GM19240 (cell line): ENCODE measurements at regions not wholly inside any gene's neighbourhood (a gene's known extent, or its start where the extent isn't known, plus 50 kb on each side); places are given as distances from the start of the nearest gene placed in this dataset.

ENCODE experiments used
- DNase-seq: peaks from one replicate; pipeline ENCODE4 v3.0.0; 2011; ENCODE audit warnings: low spot score; ENCODE audit not compliant: insufficient read length

DNA sequence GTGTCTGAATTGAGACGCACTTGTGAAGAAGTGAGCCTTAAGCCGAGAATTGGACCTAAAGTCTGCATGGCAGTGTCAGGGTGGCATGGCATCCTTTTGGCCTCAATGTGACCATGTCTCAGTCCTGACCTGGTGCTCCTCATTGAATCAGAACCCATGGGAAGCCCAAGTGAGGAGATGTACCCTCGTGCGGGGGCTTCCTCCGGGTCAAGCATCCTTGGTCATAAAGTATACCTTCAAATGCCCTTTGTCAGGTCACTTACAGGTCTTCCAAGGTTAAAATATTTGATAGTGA lies 202.2 kb downstream of the GADD45G start:
- no peak for DNase-seq

DNA sequence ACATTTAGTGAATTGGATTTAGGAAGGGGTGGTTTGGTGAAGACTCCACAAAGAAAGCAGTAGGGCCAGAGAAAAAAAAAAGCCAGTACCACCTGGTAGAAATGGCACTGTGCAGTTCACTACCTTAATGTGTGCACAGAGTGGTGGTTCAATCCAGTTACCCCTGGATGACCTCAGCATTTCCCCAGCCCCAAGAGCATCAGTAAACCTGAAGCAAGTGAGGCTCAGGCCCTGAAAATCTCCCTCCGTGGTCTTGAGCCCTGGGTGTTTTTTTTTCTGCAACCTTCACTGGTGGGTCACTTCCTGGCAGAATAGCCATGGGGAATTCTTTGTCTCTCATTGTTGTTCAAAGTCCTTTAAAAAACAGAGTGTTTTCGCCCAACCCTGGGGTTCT lies 202.9 kb downstream of the GADD45G start:
- DNase-seq, result no peak

DNA sequence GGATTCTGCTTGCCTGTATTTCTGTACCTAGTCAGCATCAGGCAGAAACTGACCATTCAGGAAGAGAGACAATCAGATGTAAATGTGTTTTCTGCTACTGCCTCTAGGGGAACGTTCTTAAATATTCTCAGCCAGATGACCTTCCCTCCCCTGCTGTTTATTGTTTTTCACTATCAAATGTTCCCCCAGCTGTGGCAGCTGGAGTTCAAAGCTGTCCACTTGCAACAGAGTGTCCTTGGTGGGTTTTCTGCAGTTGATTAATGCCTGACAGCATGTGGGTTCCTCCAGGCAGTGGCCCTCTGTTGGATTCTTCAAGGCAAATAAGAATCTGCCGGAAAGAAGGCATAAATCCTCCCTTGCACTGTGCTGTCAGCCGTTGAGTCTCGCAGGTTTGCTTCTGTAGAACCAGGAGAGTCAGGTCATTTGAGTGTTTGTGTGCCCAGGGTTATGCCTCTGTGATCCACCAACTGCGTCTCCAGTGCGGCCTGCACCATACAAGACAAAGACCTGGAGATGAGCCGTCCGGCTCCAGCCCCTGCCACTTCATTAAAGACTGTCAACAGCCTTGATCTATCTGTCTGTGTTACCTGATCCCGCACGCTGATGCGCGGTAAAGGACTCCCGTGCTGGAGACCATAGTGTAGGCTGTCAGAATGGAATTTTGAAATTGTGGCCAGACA lies 203.4 kb downstream of the GADD45G start:
- no peak for DNase-seq

DNA sequence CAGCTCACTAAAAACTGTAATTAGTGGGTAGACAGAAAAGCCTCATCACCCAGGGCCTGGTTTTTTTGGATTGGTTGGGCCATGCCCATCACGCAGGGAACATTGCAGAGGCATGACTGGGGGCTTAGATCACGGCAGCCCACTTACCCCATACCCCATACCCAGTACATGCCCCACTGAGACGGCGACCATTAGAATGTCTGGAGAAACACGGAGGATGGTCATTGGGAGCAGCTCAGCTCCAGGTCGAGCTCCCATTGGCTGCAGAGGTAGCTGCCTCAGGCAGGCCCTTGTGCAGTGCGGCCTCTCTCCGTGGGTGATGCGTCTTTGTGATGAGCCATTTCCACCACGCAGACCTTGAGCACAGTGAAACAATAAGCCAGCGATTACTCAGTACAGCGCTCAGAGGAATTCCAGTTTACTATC lies 204.0 kb downstream of the GADD45G start:
- DNase-seq, result no peak

DNA sequence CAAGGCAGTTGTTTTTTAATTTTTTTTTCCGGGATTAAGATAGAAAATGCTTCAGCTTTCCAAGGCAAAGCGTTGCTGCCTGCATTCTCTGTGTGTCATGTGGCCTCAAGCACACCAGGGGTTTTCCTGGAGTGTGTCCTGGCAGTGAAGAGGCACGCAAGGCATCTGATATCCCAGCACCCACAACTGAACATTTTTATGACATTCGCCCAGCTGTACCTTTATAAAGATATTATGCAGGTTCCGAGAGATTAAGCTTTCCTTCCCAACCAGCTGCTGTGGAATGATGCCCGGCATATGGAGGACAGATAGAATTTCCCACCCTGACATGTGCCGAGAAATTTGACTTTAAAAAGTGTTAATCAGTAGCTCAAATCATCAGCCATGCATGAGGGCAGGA lies 205.6 kb downstream of the GADD45G start:
- DNase-seq, result no peak

DNA sequence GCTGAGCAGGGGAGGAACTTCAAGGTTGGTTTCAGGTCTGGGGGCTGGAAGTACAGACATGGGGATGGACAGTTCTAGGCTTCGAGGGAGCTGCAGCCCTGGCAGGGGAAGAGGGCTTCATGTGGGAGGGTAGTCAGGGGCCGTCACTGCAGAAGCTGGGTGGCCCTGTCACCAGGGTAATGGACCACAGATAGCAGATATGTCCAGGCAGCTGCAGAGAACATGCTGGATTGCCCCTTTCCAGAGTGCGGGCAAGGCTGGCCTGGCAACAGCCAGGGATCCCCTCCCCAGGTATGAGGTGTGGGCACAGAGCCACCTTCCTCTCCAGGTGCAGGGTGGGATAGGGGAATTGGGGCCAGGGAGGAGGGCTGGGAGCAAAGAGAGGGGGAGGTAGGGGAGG lies 206.5 kb downstream of the GADD45G start:
- no peak for DNase-seq

DNA sequence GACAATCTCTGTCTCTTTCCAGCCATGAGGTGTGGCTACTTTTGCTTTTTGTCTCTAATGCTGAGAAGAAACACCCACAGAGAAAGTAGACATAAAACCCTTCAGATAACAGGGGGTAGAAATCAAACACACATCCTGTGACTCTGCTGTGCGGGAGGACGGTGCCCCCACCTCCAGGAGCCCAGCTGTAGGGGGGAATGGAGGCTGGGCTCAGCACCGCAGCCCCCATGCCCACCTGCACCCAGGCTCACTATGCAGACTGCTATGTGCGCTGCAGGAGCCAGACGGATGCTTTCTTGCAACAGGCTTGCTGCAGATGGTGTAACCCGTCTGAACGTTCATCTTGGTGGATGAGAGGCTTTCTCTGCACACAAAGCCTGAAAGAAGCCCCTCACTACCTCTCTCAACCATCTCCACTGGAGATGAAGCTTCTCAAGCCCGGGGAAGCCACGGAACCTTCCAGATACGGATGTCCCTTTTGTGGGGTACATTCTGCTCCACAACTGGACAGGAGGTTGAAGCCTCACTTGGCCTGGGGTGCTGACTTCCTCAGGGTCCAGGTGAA lies 207.2 kb downstream of the GADD45G start:
- DNase-seq, result no peak

DNA sequence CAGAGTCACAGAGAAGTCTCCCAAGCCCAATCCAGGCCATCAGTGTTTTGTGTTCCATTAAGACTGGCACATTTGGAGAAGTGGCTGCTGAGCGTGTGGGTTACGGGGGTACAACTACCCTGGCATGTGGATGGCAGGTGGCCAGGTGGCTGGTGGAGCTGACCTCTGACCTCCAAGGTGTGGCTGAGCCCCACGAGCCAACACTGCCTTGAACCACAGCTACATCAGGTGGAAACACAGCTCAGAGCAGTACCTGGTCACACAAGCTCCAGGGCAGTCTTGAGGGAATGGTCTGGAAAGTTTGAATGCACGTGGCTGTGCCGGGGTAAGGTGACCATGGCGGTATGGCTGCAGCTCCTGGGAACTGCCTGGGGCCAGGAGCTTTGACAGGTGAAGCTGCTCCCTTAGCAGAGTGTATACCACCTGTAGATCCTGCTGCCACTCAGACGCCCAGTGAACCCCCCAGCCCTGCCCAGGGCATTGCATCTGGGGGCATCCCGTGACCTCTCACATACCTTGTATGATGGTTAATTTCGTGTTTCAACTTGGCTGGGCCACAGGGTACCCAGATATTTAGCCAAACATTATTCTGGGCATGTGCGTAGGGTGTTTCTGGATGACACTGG lies 207.9 kb downstream of the GADD45G start:
- DNase-seq, result no peak

DNA sequence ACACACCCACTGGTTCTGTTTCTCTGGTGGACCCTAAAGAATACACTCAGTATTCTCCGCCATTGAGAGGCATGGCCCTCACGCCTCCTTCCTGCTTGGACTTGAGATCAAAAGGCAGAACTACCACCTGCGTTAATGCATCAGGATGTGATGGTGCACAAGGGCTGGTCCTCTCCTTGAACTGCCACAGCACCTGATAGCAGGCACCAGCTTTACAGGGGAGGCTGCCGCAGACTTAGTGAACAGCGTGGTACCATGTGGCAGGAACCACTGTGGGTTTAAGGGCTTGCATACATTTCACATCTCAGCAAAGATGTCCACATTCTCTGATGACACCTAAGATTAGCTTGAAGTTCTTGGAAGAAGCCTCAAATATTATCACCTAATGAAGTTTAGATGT lies 208.7 kb downstream of the GADD45G start:
- DNase-seq, result no peak

DNA sequence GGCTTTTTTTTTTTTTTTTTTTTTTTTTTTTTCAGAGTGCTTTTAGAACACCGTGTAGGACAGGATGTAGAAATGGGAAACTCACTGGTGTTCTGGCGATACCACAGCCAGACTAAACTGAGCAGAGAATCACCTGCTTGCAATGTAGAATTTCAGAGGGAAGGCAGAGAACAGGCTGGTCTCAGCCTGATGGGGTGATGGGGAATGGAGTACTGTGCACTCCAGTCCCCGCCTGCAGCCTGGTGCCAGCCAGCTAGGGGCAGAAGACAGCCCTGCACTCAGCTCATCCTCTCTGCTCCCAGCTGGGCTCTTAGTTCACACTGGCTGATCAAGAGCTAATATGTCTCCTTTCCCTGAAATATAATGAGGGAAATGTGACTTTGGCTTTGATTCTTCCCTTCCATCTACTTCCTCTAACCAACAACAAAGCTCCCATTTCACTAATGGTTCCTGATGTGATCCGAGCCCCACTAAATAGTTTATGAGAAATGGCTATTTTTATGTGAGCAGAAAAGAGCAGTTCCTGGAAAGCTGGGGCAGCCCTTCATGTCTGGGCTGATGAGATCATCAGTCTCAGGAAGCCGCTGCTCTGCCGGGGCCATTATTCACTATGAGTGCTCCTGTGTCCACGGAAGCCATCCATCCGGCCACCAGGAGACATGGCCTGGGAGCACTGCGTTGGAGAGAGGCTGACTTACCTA lies 209.7 kb downstream of the GADD45G start:
- no peak for DNase-seq

DNA sequence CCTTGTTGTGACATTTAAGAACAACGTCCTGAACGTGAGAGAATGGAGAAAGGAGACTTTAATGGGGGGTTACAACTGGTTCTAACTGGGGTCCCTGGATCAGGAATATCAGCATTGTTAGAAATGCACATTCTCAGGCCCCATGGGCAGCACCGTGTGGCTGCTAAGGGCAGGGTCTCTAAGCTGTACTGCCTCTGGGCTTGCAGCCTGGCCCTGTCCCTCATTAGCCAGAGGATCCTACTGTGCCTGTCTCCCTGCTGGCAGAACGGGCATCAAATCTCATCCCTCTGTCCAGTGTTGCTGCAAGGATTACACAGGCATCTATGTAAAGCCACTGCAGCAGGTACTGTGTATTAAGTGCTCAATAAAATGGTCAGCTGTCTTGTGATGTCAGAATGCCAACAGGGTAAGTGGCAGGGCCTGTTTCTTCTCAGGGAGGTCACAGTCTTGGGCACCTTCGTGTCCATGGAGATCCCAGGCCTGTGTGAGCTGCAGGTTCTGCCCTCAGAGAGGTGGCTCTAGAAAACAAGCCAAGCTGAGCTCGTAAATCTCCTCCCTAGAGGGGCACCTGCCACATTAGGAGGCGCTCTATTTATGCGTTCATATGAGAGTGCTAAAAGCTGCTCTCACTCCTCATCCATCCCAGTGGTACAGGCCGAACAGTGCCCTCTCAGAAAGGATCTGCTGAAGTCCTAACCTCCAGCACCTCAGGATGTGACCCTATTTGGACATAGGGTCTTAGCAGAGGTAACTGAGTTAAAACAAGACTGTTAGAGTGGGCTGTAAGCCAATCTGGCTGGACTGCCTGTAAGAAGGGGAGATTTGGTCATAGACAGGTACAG lies 210.5 kb downstream of the GADD45G start:
- no peak for DNase-seq

DNA sequence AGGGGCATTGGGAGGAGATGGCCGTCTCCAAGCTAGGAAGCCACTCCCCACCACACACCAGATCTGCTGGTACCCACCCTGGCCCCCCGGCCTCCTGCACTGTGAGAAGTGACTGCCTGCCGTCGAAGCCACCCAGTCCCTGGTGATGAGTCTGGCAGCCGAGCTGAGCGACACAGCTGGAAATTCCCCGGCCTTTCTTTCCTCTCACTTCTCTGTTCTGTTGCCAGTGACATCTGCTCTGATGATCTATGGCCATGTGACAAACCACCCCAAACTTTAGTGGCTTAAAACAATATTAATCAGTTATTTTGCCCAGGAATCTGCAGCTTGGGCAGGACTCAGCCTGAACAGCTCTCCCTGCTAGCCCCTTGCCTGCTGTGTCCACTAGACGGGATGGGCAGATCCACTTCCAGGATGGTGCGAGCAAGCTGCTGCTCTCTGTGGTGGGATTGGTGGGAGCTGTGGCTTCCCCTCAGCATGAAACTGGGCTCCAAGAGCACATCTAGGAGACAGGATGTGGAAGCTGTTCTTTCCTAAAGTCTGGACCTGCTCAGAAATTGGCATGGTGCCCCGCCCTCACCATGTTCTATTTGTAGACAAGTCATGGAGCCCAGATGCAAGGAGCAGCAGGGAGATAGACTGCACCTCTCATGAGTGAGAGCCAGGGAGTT lies 211.2 kb downstream of the GADD45G start:
- peak; percentile 65 for DNase-seq

DNA sequence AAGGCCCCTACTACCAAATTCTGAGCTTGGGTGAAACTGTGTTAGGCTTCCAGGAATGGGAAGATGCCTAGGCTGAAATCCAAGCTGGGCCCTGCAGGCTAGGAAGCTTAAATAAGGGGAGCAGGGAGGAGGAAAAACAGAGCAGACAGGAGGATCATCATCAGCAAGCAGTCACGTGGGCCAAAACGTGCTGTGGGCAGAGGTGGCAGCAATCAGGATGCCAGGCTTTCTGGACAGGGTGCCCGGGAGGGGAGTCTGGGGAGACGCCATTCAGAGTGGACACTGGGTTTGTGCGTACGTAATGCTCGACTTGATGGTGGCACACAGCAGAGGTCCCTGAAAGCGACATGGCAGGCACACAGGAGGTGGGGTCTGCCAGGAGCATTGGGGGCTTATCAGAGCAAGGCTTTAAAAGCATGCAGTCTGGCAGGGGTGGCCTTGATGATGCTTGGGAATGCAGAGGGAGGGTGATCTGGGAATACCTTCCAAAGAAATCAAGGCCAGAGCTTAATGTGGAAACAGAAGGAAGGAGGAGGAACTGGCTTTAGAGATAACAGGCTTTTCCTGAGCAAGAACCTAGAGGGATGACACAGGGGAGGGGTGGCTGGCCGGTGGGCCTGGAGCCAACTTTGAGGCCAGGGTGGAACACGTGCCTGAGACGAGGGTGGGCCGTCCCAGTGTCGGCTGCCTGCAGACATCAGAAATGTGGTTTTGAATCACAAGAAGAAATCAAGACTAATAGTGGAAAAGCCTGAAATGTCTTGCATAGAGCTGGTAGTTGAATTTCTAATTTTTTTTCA lies 212.5 kb downstream of the GADD45G start:
- no peak for DNase-seq

DNA sequence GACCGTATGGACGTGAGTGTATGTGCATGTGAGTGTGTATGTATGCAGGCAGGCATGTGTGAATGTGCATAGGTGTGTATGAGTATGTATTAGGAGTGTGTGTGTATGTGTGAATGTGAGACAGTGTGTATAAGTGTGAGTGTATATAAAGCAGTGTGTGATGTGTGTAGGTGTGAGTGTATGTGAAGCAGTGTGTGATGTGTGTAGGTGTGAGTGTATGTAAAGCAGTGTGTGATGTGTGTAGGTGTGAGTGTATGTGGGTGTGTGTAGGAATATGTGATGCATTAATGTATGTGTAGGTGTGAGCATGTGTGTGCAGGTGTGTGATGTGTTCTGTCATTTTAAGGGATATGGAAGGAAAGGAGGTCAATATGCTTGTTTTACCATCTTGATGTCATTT lies 215.5 kb downstream of the GADD45G start:
- DNase-seq, result no peak

DNA sequence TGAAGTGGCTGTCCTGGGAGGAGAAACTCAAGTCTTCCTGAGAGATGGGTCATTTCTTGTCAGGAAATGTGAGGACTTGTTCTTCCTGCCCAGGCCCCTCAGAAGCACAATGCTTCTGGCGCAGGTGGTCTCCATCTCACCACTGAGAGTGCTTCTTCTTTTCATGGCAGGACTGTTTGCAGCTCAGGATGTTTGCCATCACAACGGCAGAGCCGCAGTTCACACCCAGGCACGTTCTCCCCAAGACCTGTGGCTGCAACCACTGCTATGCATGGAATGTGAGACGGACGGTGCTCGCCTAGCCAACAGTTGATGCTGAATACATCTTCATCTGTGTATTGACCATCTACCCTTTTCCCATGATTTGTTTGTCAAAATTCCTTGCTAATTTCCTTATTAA lies 216.3 kb downstream of the GADD45G start:
- no peak for DNase-seq

DNA sequence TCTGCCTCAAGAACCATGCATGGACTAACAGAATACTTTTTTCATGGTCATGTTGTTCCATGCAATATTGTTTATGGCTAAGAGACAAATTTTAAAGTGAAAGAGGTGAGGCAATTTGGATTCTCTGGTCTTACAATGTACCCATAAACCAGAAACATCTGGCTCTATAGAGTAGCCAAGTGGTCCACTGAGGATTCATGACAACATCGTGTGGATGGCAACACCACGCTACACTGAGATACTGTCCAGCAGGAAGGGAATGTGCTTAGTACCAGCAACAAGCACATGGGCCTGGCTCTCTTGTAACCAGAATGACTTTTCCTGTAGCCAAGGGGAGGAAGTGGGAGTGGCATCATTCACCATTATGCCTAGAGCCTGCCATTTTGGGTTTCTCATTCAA lies 218.2 kb downstream of the GADD45G start:
- DNase-seq, result no peak

DNA sequence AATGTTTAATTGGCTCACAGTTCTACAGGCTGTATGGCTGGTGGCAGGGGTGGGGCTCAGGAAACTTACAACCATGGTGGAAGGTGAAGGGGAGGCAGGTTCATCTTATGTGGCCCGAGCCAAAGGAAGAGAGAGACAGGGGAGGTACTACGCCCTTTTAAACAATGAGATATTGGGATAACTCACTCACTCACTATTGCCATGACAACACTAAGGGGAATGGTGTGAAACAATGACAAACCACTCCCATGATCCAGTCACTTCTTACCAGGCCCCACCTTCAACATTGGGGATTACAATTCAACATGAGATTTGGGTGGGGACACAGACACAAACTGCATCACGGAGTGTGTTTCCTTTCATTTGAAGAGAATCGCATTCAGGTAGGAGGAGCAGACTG lies 220.9 kb downstream of the GADD45G start:
- no peak for DNase-seq

DNA sequence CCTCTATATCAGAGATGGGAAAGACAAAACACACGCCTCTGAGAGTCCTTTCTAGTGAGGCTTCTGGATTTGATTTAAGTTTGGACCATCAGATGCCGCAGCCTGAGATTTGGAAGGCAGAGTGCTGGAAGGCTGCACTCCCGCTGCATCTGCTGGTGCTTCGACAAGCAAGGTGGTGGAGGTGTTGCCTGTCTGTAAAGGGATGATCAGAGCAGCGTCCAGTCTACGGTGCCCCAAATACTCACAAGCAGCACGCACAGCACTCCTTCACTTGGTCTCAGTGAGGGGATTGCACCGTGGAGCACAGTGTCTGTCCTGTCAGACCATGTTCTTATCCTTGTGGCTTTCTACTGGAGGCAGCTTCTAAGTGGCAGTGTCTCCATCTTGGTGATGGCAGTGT lies 221.4 kb downstream of the GADD45G start:
- no peak for DNase-seq

DNA sequence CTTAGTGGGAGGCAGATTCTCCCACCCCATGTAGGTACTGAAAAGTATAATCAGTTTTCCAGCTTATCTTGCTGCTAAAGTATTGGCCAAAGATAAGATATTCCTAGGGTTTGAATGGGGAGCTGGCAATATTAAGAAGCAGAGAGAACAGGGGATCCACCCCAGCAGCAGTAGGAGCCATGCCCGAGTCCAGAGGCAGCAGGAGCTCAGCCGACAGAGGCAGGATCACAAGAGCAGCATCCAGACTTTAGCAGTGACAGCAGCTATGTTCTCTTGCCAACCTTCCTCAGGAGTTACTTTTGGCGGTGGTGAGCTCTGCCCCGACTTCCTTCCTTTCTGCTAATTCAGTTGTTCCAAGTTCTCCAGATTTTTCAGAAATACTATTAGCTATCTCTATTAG lies 224.5 kb downstream of the GADD45G start:
- no peak for DNase-seq

DNA sequence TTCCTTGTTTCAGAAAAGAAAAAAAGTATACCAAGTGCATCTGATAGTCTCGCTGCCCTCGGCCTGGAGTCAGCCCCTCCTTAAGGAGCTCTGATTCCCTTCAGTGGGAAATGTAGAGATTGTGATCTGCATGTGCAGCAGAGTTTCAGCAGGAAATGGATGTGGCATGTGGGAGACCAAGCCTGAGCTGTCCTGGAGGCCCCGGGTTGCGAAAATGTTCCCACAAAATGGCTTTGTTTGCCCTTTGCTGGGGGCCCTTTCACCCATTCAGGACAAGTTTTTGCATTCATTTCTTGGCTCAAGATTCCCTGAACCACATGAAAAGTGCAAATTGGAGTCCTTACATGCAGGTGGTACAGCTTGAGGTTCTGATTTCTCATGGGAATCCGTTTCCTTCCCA lies 230.9 kb downstream of the GADD45G start:
- DNase-seq, result no peak
